ENCODE measurements at regions not wholly inside any gene's neighbourhood (a gene's known extent, or its start where the extent isn't known, plus 50 kb on each side); places are given as distances from the start of the nearest gene placed in this dataset.

DNA sequence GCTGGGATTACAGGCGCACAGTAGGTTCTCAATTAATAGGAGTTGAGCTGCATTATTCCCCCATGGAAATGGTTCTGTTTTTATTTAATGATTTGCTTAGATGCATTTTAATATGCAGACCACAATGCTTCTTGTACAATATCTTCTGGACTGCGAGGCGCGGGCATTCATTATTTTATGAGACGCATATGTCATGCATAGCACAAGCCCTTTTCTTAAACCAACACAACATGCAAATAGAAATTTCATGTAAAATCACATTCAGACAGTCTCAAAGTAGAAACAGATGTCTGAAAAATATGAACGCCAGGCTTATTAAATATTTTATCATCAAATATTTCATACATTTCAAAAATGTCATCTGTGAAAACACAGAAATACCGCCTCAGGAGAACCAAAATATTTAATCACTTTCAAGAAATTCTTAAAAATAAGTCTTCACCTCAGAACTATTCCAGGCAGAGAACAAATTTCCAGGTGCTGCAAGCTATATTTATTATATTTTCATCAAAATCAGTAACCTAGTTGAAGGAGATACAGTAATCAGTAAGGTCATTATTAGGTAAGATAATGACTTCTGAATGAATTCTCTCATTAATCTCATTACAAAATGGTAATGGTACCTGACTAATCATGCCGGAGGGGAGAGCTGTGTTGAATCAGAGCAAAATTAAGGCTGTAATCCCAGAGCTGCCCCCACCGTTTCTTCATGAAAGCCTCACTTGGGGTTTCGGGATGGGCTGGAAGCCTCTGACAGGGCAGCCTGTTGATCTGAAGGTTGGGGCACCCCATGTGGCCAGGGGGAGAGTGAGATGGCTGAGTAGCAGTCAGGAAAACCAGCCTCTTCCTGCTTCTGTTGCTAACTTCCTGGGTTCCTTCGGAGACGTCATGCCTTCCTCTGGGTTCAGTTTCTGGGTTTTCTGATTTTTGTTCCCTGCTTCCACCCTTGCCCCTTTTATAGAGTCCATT, 133.9 kb upstream of the ZNF618 start:
- H3K4me1 Mint-ChIP-seq: no peaks in the 10 kb centered on the region
- H3K27ac Mint-ChIP-seq: no peak overlapping the region
- H3K27me3 Mint-ChIP-seq: no peaks in the 10 kb centered on the region
- H3K36me3 Mint-ChIP-seq (ENCODE audit: low read depth): no peaks in the 10 kb centered on the region
- DNase-seq: no peak
- no peak overlapping the region for H3K4me3 Mint-ChIP-seq
- CTCF ChIA-PET: no interaction called here
- POLR2A ChIA-PET: no interaction called here
- H3K9me3 Mint-ChIP-seq: peaks cover 3% of the 10 kb centered on the region

DNA sequence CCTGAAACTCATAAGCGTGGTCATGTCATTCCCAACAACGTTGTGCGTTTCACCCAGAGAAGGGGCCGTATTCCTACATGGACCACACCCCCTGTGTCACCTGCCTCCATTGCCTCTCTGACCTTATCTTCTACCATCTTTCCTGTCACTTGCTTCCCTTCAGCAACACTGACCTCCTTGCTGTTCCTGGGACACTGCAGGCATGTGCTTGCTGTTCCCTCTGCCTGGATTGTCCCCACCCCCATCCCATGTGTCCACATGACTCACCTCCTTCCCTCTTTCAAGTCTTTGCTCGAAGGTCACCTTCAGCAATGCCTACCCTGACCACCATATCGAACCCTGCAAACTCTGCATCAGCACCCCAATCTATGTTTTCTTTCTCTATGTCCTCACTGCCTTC, 133.2 kb upstream of the ZNF618 start:
- ChIA-PET POLR2A (no interaction called here), CTCF (no interaction called here)
- no peak overlapping the region for H3K27ac Mint-ChIP-seq
- no peaks in the 10 kb centered on the region for H3K4me1 Mint-ChIP-seq
- H3K27me3 Mint-ChIP-seq: peaks cover 2% of the 10 kb centered on the region
- H3K9me3 Mint-ChIP-seq: peaks cover 3% of the 10 kb centered on the region
- H3K4me3 Mint-ChIP-seq: no peak overlapping the region
- no peak for DNase-seq
- no peaks in the 10 kb centered on the region for H3K36me3 Mint-ChIP-seq (ENCODE audit: low read depth)

DNA sequence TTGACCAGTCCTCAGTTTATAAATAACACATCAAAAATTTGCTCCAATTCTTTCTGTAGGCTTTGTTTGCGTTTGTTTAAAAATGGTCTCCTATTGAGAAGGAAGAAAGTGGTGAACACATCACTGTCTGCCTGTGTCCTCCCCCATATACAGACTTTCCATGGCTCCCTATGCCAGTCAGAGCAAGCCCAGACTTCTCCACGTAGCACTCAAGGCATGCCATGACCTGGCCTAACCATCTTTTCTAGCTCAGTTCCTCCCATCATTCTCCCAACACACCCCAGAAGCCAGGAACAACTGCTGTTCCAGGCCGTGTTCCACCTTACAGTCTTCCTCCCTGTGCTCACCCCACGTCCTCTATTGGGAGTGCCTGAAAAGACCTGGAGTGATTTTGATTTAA, 129.6 kb upstream of the ZNF618 start:
- Mint-ChIP-seq H3K36me3 (ENCODE audit: low read depth) (no peaks in the 10 kb centered on the region), H3K4me1 (no peaks in the 10 kb centered on the region), H3K4me3 (no peak overlapping the region), H3K27ac (no peak overlapping the region), H3K9me3 (no peaks in the 10 kb centered on the region), H3K27me3 (peaks cover 9% of the 10 kb centered on the region)
- ChIA-PET POLR2A (no interaction called here), CTCF (no interaction called here)
- no peak for DNase-seq

DNA sequence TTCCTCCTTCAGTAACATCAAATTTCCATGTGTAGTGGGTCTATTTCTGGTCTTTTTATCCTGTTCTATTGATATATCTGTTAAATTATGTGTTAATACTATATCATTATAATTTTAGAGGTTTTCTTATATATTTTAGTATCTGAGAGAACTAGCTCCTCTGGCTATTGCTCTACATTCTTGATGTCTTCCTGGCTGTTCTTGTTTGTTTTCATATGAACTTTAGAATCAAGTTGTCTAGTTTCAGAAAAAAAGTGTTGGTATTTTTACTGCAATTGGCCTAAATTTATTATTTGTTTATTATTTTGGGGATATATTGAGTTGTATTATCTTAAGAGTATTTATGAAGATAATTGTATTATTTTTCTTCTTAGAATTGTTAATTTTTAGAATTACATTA, 128.0 kb upstream of the ZNF618 start:
- POLR2A ChIA-PET: no interaction called here
- peaks cover 9% of the 10 kb centered on the region for H3K27me3 Mint-ChIP-seq
- no peak for DNase-seq
- H3K4me1 Mint-ChIP-seq: no peaks in the 10 kb centered on the region
- H3K4me3 Mint-ChIP-seq: no peak overlapping the region
- CTCF ChIA-PET: no interaction called here
- H3K27ac Mint-ChIP-seq: no peak overlapping the region
- H3K9me3 Mint-ChIP-seq: no peaks in the 10 kb centered on the region
- H3K36me3 Mint-ChIP-seq (ENCODE audit: low read depth): no peaks in the 10 kb centered on the region

DNA sequence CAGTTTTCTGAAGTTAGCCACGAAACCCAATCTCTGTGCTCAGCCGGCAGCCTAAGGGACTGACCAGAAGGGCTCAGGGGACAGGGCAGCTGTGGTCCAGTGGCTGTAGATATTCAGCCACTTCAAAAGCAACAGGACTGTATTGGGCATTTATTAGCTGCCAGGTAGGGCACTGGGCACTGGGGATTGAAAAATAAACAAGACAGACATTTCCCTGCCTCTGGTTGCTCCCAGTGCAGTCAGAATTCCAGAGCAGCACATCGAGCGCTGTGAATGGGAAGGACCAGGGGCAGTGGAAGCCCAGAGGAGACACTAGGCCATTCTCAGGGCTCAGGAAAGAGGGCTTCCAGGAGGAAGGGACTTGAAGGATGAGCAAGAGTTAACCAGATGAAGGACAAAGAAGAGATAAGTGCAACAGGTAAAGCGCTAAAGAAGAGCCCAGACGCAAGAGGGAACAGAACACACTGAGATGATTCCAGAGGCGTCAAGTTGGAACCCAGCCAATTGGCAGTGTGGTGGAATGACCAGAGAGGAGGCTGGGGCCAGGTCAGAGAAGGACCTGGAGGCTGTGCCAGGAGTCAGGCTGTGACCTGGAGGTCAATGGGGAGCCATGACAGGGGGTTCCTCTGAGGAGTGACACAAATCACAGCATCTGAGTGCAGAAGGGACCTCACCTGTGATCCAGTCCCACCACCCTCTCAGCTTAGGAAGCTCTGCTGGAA, 122.5 kb upstream of the ZNF618 start:
- Mint-ChIP-seq H3K9me3 (no peaks in the 10 kb centered on the region), H3K4me3 (no peak overlapping the region), H3K27me3 (peaks cover 7% of the 10 kb centered on the region), H3K4me1 (no peaks in the 10 kb centered on the region), H3K27ac (no peak overlapping the region), H3K36me3 (ENCODE audit: low read depth) (no peaks in the 10 kb centered on the region)
- CTCF ChIA-PET: no interaction called here
- DNase-seq: no peak
- POLR2A ChIA-PET: no interaction called here

DNA sequence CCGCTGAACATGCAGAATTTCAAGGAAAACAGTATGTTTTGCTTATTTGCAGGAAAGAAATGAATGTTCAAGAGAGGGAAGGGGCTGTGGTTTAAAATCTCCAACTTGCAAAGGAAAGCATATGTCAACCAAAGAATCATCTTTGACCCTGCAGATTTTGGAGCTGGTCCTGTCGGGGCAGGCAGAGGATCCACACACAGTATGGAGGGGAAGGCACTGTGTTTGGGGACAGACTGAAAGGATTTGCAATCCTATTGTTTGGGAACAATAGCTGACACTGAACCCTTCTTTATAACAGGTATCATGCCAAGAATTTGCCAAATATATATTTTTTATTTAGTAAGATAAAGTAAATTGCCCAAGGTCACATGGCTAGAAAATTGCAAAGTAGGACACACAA, 121.4 kb upstream of the ZNF618 start:
- peaks cover 3% of the 10 kb centered on the region for H3K9me3 Mint-ChIP-seq
- DNase-seq: no peak
- no peak overlapping the region for H3K4me3 Mint-ChIP-seq
- ChIA-PET POLR2A (no interaction called here), CTCF (no interaction called here)
- no peaks in the 10 kb centered on the region for H3K36me3 Mint-ChIP-seq (ENCODE audit: low read depth)
- peaks cover 8% of the 10 kb centered on the region for H3K27me3 Mint-ChIP-seq
- H3K27ac Mint-ChIP-seq: no peak overlapping the region
- no peaks in the 10 kb centered on the region for H3K4me1 Mint-ChIP-seq

DNA sequence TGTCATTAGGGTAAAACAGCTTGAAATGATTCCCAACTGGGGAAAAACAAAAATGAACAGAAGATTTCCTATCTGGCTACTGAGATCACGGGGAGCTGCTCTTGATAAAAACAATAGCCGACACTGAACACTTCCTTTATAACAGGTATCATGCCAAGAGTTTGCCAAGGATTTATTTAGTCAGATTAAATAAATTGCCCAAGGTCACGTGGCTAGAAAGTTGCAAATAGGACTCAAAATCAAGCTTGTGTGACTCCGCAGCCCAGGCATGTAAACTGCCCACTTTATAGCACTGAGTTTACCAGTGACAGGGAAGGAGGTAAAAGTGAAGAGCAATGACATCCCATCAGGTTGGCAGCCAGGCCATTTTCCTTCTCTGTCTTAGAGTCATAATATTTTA, 120.7 kb upstream of the ZNF618 start:
- Mint-ChIP-seq H3K27ac (no peak overlapping the region), H3K36me3 (ENCODE audit: low read depth) (no peaks in the 10 kb centered on the region), H3K4me1 (no peaks in the 10 kb centered on the region), H3K9me3 (peaks cover 3% of the 10 kb centered on the region), H3K27me3 (peaks cover 6% of the 10 kb centered on the region), H3K4me3 (no peak overlapping the region)
- POLR2A ChIA-PET: no interaction called here
- CTCF ChIA-PET: no interaction called here
- DNase-seq: no peak

DNA sequence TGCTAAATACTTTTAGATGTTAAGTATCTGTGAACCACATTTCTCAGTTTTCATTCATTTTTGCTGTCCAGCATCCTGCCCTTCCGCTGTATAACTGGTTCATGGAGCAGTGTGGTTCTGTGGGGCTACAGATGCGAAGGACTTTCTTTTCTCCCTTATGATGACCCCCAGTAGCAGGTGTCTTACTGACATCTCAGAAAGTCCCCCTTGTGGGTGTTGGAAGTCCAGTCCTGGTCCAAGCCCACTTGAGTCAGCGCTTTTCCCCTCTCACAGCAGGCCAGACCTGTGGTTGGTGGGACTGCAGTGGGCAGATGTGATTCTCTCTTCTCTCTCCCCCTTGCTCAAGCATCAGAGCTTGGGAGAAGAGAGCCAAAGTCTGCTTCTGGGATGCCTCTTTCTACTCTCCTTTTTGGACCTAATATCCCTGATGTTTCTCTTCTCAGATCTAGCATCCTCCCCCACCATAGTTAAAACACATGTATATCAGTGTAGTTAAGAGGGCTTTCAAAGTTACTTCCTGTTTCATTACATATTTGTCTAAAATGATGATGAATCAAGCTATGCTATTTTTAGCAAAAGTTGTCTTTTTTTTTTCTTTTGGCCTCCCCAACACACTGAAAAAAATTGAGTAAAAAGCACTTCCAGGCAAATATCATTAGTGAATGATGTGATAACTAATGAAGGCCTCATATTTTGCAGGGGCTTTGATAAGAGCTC, 119.5 kb upstream of the ZNF618 start:
- peaks cover 6% of the 10 kb centered on the region for H3K27me3 Mint-ChIP-seq
- no peaks in the 10 kb centered on the region for H3K36me3 Mint-ChIP-seq (ENCODE audit: low read depth)
- CTCF ChIA-PET: no interaction called here
- no peak overlapping the region for H3K27ac Mint-ChIP-seq
- no peak for DNase-seq
- POLR2A ChIA-PET: no interaction called here
- H3K4me3 Mint-ChIP-seq: no peak overlapping the region
- H3K9me3 Mint-ChIP-seq: peaks cover 3% of the 10 kb centered on the region
- H3K4me1 Mint-ChIP-seq: no peaks in the 10 kb centered on the region

DNA sequence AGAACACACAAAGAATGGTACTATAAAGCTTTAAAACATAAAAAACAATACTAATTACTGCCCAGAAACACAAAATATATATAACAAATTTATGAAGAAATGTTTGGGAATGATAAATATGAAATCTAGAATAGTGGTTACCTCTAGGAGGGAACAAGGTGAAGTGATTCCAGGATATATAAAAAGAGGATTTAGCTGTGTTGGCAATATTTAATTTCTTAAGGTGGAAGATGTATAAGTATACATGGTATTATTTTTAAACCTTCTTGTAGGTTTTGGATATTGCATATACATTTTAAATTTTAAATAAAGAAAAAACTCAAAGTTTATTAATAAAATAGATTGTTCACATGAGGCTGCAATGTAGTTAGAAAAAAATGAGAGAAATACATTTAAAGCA, 112.7 kb upstream of the ZNF618 start:
- POLR2A ChIA-PET: no interaction called here
- Mint-ChIP-seq H3K36me3 (ENCODE audit: low read depth) (no peaks in the 10 kb centered on the region), H3K4me1 (no peaks in the 10 kb centered on the region), H3K9me3 (peaks cover 3% of the 10 kb centered on the region), H3K27ac (no peak overlapping the region), H3K4me3 (no peak overlapping the region), H3K27me3 (peaks cover 23% of the 10 kb centered on the region)
- CTCF ChIA-PET: interaction anchor here (0.6 kb wide), 1 partner anchor 919 kb away, joined by 3 read pairs; no protein-coding TSS in a partner anchor
- no peak for DNase-seq

DNA sequence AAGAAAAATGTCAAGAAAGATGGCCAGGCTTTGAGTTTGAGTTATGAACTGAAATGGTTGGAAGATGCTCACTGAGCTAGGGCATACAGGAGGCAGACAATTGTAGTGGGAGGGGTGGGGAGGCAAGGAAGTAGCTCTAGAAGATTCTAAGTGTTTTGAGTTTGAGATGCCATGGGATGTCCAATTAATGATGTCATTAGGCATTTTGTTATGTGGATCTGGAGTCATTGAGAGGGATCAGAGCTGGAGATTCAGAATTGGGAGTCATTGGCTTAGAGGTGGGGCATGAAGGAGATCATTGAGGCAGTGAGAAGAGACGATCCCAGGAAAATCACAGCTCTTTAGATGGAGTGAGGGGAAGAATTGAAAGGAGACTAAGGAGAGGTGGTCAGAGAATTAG, 111.5 kb upstream of the ZNF618 start:
- Mint-ChIP-seq H3K27ac (no peak overlapping the region), H3K4me1 (no peaks in the 10 kb centered on the region), H3K36me3 (ENCODE audit: low read depth) (no peaks in the 10 kb centered on the region), H3K4me3 (no peak overlapping the region), H3K9me3 (no peaks in the 10 kb centered on the region), H3K27me3 (peaks cover 21% of the 10 kb centered on the region)
- ChIA-PET CTCF (interaction anchor here (0.6 kb wide), 1 partner anchor 9 kb away, joined by 4 read pairs; no protein-coding TSS in a partner anchor), POLR2A (no interaction called here)
- no peak for DNase-seq

DNA sequence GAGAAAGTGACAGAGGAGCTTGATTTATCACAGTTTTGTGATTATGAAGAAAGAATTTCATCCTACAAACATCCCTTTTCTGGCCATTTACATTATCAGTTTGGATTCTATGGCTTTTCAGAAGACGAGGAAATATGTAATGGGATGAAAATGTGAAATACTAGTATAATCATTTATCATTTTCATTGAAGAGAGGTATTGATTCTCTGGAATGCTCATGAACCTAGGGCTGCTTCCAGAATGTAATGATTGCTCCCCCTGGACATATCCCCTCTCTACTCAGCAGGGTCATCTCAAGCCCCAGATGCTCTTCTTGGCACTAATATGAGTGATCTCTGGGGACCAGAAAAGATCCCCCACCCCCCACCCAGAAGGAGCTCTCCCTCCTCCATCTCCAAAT, 106.7 kb upstream of the ZNF618 start:
- peaks cover 6% of the 10 kb centered on the region for H3K27me3 Mint-ChIP-seq
- H3K4me3 Mint-ChIP-seq: no peak overlapping the region
- ChIA-PET CTCF (no interaction called here), POLR2A (interaction anchor here (0.6 kb wide), 1 partner anchor 325 kb away, joined by 4 read pairs; no protein-coding TSS in a partner anchor)
- no peak overlapping the region for H3K27ac Mint-ChIP-seq
- no peaks in the 10 kb centered on the region for H3K4me1 Mint-ChIP-seq
- no peak for DNase-seq
- no peaks in the 10 kb centered on the region for H3K36me3 Mint-ChIP-seq (ENCODE audit: low read depth)
- no peaks in the 10 kb centered on the region for H3K9me3 Mint-ChIP-seq

DNA sequence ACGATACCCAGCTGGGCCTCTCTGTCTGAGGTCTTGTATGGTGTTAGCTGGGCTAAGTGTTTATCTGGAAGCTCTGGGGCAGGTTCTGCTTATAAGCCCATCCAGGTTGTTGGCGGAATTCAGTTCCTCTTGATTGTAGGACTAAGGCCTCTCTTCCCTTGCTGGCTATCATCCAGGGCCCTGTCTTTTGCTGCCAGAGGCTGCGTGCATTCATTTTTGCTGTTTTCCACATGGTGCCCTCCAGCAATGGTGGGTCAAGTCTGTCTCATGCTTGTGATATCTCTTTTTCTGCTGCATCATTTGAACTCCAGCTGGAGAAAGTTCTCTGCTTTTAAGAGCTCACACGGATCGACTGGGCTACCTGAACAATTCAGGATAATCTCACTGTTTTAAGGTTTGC, 105.7 kb upstream of the ZNF618 start:
- Mint-ChIP-seq H3K27me3 (no peaks in the 10 kb centered on the region), H3K4me3 (no peak overlapping the region), H3K27ac (no peak overlapping the region), H3K36me3 (ENCODE audit: low read depth) (no peaks in the 10 kb centered on the region), H3K9me3 (no peaks in the 10 kb centered on the region), H3K4me1 (no peaks in the 10 kb centered on the region)
- ChIA-PET POLR2A (no interaction called here), CTCF (no interaction called here)
- DNase-seq: no peak

DNA sequence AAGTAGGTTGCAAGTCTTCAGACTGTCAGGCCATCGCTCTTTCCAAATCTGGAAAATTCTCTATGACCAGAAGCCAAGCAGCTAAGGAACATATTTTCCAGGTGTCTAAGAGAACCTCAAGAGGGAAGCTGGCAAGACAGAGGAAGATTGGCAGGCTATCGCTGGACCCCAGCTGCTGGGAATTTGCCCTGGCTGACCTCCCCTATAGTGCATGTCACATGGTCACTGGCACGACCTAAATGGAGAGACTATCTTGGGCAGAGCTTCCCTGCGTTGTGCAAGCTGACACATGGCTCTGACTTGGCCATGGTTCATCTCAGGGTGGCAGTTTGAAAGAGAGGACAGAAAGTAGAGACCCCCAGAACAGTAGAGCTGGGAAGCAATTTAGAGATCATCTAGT, 104.9 kb upstream of the ZNF618 start:
- no peak overlapping the region for H3K4me3 Mint-ChIP-seq
- DNase-seq: no peak
- H3K27me3 Mint-ChIP-seq: peaks cover 5% of the 10 kb centered on the region
- H3K36me3 Mint-ChIP-seq (ENCODE audit: low read depth): no peaks in the 10 kb centered on the region
- POLR2A ChIA-PET: no interaction called here
- no peaks in the 10 kb centered on the region for H3K9me3 Mint-ChIP-seq
- no peaks in the 10 kb centered on the region for H3K4me1 Mint-ChIP-seq
- CTCF ChIA-PET: no interaction called here
- no peak overlapping the region for H3K27ac Mint-ChIP-seq
